HG02798 (cell line): ENCODE measurements at regions not wholly inside any gene's neighbourhood (a gene's known extent, or its start where the extent isn't known, plus 50 kb on each side); places are given as distances from the start of the nearest gene placed in this dataset.
"Not testable (repeated sequence)": the region's sequence is repeated elsewhere in the genome, so short reads cannot be mapped to it uniquely, and the experiment has no call there.

Experiments used
- ATAC-seq: cut with Tn5 transposase; IDR thresholded peaks from one replicate; pipeline ENCODE4 v1.9.1; 2021; ENCODE audit warnings: mild to moderate bottlenecking; ENCODE audit not compliant: unreplicated experiment, poor library complexity

DNA sequence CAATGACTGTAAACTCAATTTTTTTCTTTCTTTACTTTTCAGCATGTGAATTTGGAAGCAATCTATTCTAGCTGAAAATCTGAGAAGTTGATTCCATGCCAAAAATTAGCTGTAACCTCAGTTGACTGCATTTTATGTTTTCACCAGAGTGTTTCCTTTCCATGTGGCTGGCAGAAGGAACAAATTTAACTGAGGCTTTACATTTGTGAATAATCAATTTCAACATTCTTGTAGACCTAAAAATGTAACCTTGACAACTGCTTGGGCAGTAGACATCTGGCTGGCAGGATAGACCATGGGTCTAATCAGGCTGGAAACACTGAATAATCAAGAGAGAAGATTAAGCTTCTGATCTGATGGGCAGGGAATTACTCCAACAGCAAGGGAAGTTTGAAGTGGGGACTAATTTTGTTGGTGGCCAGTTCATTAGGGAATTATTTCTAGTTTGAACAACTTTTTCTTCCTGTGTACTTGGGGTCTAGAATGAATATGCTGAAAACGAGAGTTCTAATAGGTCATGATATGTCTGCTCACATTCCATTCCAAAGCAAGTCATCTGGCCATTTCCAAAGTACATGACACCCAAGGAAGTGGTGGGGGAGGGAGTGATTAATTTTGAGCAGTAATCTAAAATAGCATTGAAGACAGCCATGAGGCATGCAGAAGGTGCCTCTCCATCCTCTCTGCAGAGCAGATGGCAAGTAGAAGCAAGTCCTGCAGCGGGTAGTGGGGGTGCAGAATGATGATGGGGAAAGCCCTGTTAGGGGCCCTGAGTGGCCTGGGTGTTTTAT lies 68.2 kb downstream of the ATP23 start:
- ATAC-seq: no peak

DNA sequence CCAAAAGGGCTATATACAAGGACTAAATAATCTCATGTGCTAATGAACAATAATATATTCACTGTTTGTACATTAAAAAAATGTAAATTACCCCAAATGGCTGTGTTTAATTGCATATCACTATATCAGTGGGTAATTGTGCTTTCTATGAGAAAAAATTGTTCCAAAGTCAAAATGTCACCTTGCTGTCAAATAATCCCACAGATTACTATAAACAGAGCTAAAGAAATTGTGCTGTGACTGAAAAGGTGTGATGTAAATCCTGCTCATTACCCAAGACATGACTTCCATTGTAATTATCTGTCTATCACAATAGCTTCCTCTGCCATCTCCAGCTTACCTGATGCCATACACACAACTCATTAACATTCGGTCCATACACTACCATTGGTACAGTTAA lies 70.3 kb downstream of the ATP23 start:
- no peak for ATAC-seq

DNA sequence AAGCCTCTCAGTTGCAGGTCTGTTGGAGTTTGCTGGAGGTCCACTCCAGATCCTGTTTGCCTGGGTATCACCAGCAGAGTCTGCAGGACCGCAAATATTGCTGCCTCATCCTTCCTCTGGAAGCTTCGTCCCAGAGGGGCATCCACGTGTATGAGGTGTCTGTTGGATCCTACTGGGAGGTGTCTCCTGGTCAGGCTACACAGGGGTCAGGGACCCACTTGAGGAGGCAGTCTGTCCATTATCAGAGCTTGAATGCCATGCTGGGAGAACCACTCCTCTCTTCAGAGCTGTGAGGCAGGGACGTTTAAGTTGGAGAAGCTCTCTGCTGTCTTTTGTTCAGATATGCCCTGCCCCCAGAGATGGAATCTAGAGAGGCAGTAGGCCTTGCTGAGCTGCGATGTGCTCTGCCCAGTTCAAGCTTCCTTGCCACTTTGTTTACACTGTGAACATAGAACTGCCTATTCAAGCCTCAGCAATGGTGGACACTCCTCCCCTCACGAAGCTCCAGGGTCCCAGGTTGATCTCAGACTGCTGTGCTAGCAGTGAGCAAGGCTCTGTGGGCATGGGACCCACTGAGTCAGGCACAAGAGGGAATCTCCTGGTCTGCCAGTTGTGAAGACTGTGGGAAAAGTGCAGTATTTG lies 81.1 kb downstream of the ATP23 start:
- not testable (repeated sequence) for ATAC-seq

DNA sequence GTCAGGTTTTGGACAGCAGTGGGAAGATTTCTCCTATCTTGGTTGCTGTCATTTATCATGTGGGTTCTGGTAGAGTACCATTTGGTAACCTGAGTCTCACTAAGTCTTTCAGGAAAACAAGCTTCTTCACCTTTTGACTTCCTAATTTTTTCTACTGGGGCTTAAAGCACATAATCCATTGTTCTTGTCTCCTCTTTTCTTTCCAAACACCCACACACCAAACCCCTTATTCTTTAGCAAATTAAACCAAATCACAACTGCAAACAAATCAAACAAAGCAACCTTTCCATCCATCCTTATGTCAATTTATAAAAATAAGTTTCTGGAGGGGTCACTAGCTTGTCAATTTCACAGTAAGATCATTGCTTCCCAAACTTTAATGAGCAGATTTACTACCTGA lies 84.1 kb downstream of the ATP23 start:
- ATAC-seq: no peak

DNA sequence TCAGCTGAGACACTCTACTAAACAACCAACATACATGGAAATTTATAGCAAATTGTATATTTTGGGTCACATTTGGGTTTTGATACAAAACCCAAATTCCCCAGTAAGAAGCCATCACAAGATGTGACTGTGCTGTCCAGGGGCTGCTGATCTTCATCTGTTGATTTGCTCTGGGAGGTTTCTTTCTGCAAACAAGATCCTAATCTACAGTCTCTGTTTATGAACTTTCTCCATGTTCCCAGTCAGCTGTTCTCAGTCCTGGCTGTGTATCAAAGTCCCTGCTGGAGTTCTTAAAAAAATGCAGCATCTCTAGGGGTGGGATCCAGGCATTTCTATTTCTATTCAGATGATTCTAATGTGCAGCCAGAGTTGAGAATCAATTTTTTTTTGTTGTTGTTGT lies 85.1 kb downstream of the ATP23 start:
- ATAC-seq: no peak

DNA sequence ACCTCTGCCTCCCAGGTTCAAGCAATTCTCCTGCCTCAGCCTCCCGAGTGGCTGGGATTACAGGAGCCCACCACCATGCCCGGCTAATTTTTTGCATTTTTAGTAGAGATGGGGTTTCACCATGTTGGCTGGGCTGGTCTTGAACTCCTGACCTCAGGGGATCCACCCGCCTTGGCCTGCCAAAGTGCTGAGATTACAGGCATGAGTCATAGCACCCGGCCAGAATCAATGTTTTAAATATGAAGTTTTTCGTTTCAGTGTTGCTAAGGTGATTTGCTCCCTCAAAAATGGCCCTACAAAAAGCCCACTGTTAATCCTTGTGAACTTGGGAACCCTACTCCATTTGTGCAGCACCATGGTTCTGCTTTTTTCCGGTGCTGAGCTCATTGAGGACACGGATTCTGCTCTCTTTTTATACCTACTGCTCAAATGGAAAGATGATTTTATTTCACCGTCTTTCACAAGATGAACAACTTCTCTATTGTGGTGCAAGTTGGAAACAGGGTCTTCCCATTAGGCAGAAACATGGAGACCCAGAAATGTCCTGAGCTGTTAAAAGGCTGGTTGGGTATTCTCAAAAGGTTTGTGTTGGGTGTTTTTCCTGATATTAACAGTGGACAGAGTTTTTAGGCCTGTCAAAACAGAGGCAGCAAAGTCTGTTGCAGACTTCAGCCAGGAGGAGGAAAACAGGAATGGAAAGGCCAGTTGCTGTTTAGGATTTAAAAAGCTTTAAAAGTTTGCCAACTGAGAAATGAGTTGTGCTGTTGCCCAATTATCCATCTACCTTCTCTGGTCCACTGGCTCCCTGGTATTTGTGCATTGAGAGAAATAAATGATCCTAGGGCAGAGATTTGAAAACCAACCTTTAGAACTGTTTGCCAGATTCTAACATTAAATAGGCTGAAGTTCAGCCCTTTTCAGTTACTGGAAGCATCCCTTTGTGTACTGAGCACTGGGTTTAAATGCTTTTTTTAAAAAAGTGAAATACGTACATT lies 85.8 kb downstream of the ATP23 start:
- ATAC-seq: no peak

DNA sequence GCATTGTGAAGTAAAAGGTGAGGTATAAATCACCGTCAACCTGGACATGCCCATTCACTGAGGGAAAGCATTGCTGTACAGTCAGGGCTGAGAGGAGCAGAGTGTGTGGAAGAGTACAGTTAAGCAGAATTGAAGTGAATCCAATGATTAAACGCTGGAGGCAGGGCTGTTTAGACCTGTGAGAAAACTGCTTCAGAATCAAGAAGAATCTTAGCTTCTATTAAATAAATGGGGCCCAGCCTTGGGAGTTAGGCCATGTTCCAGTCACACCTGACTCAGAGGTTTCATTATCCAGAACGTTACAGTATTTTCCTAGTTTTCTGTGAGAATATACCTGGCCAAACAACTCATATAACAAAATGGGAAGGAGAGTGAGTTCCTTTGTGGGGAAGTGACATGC lies 86.9 kb downstream of the ATP23 start:
- no peak for ATAC-seq

DNA sequence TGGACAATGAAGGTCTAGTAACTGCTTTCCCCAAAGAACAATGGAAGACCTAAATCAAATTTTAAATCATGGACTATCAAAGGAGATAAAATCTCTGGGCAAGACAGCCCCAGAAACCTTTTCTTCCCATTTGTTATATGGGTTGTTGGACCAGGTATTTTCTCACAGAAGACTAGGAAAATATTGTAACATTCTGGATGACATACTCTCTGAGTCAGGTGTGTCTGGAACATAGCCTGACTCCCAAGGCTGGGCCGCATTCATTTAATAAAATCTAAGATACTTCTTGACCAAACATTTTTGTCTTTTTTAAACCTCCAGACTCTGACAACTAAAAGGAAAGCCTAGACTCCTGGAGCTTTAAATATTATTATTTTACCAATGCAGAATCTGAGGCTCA lies 87.9 kb downstream of the ATP23 start:
- ATAC-seq: no peak

DNA sequence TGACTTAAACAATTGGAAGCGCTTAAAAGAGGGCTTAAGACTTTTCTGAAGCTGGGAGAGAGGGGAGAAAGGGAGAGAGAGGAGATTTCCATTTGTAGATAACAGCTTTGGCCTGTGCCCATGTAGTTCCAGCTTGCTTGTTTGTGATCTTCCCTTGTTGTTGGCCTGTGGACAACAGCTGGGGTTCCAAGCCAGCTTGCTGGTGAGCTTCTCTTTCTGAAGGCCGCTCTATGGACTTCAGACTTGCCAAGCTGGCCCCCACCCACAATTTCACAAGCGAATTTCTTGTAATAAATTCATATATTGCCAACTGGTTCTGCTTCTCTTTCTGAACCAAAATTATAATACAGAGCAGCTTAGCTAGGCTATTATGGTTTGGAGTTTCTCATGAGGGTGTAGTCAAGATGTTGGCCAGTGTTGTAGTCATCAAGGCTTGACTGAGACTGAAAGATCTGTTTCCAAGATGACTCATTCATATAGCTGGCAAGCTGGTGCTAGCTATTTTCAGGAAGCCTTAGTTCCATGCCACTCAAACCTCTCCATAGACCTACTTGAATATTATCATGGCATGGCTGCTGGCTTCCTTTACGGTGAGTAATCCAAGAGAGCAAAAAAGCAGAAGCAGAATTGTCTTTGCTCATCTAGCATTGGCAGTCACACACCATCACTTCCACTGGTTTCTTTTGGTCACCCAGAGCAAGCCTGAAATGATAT lies 89.4 kb downstream of the ATP23 start:
- no peak for ATAC-seq

DNA sequence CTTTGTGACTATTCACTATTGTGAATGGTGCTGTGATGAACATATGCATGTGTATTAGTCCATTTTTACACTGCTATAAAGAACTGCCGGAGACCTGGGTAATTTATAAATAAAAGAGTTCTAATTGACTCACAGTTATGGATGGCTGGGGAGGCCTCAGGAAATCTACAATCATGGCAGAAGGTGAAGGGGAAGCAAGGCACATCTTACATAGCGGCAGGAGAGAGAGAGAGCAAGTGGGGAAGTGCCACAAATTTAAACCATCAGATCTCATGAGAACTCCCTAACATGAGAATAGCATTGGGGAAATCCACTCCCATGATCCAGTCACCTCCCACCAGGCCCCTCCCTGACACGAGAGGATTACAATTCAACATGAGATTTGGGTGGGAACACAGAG lies 90.8 kb downstream of the ATP23 start:
- no peak for ATAC-seq

DNA sequence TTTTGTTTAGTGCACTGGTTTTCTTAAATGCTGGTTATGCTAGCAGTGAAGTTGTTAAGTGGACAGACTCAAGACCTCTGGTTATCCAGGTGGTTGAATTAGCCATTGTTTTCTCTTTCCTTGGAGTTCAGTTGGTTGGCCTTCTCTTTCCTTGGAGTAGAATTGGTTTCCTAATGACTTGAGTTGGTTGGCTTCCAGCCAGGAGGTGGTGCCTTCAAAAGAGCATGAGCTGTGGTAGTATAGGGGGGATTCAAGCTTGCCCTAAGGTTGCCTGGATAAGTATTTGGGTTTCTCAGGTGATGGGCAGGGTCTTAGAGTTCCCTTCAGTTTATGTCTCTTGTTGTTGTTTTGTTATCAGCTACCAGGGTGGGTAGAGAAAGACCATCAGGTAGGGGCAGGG lies 92.5 kb downstream of the ATP23 start:
- ATAC-seq: no peak

DNA sequence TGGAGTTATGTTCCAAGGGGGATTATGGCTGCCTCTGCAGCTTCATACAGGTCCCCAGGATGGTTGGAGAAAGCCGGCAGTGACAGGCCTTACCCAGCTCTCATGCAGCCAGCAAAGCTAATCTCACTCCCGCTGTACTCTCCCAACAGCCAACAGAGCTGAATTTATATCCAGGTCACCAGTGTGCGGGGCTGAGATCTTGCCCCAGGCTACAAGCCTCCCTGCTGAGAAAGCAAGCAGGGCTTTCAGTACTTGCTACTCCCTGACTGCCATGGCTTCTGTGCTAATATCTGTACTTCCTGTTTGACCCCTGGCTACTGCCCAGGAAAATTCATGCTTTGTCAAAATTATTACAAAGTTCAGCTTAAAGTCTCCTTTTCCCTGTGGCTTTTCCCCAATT lies 92.9 kb downstream of the ATP23 start:
- no peak for ATAC-seq

DNA sequence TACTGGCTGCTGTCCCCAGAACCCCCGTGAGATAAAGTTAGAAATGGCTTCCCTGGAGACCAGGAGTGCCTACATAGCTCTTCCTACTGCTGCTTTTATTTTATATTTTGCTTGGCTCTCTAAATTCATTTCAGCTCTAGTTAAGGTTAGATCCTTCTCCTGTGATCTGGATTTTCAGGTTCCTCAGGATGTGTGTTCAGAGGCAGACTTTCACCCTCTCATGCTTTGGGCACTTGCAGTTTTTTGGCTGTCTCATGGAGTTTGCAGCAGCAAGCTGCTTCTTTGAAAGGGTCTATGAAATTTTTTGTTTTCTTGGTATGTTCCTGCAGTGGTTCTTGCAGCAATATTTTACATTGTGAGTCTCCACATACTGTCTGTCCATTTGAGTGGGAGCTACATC lies 93.3 kb downstream of the ATP23 start:
- no peak for ATAC-seq

DNA sequence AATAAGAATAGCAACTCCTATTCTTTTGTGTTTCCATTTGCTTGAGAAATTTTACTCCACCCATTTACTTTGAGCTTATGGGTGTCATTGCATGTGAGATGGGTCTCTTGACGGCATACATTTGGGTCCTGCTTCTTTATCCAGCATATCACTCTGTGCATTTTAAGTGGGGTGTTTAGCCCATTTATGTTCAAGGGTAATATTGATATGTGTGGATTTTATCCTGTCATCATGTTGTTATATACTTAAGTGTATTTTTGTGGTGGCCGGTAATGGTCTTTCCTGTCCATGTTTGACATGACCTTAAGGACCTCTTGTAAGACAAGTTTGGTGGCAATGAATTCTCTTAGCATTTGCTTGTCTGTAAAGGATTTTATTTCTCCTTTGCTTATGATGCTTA lies 100.1 kb downstream of the ATP23 start:
- no peak for ATAC-seq

DNA sequence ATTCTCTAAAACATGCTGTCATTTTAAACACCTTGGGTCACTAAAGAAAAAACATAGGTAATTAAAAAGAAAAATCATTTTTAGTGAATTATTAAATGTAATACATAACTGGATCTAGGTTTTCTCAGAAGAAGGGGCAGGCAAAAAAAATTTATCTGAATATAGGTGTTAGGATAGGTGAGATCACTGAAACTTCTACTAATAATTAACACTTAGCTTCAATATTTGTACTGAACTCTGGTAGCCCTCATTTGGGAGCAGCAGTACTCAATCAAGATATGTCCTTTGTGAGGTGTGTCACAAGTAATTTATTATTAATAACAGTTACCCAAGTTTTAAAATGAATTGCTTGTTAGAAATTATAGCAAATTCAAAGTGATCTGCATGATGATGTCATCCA lies 103.6 kb downstream of the ATP23 start:
- no peak for ATAC-seq

DNA sequence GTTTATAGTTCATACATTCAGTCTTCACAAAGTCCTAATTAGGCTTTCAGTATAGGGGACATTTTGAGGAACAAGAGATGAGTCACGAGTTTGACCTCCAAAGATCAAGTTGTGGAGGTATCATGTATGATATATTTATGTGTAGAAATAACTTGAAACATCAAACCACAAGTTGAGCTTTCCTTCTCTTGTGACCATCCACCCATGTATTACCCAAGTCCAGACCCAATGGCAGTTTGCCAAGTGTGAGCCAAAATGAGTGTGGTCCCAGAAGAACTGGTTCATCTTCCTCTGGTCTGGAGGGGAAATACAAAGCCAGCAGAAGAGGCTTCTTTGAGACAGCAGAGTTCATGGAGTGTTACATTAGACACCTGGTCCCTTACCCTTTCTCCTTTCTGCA lies 104.9 kb downstream of the ATP23 start:
- no peak for ATAC-seq

DNA sequence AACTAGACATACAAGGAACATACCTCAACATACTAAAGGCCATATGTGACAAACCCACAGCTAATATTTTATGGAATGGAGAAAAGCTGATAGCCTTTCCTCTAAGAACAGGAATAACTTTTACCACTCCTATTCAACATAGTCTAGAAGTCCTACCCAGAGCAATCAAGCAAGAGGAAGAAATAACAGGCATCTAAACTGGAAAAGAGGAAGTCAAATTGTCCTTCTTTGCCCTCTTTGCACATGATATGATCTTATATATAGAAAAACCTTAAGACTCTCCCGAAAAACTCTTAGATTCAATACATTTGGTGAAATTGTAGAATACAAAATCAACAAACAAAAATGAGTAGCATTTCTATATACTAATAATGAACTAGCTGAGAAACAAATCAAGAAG lies 110.0 kb downstream of the ATP23 start:
- ATAC-seq: no peak

DNA sequence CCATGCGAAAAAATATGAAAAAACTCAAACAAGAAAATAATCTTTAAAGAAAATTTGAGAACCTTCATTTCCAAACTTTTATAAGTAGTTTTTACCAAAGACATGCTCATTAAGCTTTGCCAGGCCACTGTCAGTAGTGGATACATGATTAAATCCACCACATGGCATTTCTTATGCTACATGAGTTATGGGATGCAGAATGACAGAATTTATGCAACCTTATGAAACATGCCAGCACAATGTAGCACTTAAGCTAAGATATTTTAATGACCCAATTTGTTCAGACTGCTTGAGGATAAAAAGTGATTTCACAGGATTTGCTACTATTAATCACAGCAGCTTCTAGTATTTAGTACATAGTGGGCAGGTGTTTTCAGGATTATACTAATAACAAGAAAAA lies 123.3 kb downstream of the ATP23 start:
- ATAC-seq: no peak

DNA sequence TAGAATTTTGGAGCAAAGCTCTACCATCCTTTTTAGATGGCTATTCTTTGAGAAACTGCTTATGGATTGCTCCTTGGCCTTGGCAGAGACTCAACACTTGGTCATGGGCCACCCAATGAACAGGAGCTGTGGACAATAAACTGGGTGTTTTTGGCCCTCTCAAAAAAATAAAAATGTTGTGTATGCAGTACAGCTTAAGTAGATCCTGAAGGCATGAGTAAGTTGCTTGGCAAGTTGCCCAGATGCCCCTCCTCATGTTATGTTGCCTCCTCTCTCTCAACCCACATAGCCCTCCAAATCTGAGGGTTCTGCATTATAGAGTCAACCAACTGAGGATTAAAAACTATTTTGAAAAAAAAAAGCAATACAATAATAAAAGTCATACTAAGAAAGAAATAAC lies 124.9 kb downstream of the ATP23 start:
- no peak for ATAC-seq

DNA sequence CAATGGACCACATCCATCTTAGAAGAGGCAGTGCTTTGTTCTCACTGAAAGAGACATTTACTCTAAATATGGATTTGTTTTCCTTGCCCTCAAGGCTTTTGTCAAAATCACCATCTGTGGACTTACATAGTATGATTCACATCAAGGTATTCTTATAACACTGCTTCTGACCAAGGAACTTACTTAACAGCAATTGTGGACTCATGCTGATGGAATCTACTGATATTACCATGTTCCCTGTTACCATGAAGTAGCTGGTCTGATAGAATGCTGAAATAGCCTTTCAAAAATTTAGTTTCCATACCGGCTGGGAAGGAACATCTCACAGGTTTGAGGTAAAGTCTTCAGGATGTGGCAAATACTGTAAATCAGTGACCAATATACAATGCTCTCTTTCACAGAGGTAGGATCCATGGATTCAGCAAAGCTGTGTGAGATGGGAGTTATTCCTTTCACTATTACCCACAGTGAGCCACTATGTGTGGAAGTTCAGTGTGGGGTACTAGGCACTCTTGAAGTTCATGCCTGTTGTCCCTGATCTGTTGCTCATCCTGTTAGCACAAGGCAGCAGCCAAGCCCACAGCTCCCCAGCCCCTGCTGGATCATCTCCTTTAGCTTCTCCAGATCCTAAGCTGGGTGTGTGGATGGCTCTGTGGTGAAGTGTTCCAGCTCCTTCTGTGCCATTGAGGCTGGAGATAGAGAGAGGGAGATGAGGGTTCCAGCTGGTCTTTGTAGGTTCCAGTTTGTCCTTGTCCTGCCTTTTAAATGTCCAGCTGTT lies 126.4 kb downstream of the ATP23 start:
- no peak for ATAC-seq
